ENCODE measurements at regions not wholly inside any gene's neighbourhood (a gene's known extent, or its start where the extent isn't known, plus 50 kb on each side); places are given as distances from the start of the nearest gene placed in this dataset.
"Not testable (repeated sequence)": the region's sequence is repeated elsewhere in the genome, so short reads cannot be mapped to it uniquely, and the experiment has no call there.

DNA sequence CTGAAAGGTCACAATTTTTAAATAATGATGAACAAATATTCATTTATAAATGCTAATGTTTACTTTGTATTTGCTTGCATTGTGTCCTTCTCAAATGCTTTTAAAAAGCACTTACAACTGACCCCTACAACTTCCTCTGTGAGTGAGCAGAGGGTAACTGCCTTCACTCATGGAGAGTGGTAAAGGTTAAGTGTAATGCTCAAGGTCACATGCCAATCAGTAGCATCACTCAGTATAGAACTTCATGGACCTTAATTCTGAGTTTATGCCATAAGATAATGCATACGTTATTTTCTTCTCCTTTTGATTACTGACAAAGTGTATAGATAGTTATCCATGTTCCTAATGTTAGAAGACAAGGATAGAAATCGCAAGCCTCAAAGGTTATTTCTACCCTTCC, 91.8 kb upstream of the SERTAD2 start:
- DNase-seq, result no peak

DNA sequence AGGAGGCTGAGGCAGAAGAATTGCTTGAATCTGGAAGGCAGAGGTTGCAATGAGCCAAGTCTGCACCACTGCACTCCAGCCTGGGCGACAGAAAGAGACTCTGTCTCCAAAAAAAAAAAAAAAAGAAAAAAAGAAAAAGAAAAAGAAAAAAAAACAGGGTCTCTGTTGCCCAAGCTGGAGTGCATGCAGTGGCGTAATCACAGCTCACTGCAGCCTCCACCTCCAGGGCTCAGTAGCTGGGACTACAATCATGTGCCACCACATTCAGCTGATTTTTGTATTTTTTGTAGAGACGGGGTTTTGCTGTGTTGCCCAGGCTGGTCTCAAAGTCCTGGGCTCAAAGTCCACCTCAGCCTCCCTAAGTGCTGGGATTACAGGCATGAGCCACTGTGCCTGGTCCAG, 94.0 kb upstream of the SERTAD2 start:
- DNase-seq, result not testable (repeated sequence)

DNA sequence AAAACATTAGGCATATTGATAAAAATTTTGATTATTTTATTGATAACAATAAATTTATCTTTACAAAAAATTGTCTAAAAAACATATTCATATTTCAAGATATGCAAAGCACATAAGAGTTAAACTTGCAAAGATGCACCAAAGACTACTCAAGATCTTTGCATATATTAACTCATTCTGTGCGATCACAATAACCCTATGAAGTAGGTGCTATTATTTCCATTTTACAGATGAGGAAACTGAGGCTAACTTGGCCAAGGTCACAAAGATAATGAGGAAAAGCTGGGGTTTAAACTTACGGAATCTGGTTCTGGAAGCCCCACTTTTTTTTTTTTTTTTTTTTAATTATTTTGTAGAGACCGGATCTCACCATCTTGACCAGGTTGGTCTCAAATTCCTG, 94.4 kb upstream of the SERTAD2 start:
- DNase-seq, result no peak

DNA sequence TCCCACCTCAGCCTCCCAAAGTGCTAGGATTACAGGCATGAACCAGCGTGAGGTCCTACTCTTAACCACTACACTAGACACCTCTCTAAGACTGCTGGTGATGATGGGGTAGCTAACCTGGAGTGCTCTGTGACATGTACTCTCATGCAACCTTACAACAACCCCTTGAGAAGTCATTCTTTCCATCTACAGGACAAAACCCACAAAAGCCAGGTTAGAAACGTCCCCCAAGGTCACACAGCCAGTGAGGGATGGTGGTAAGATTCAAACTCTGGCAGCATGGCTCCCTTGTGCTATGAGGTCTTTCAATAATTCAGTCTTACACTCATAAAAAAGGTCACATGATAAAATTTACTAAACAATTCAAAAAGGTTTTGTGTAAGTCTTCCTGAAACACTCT, 94.8 kb upstream of the SERTAD2 start:
- no peak for DNase-seq

DNA sequence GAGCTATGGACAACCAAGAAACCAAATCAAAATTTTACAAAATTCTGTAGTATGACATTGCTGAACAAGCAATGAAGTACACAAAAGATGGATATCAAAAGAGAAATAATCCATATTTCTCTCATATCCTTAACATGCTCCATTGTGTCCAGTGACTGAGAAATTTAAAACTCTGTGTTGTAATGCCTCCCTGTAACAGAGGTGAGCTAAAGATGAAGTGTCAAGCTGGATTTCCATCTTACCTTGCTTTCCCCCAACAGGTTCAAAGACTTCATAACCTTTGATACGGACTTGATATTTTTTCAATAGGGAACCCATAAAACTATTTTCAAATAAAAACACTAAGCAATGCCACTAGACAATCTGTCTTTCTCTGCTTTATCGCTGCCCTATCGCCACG, 95.7 kb upstream of the SERTAD2 start:
- DNase-seq, result no peak

DNA sequence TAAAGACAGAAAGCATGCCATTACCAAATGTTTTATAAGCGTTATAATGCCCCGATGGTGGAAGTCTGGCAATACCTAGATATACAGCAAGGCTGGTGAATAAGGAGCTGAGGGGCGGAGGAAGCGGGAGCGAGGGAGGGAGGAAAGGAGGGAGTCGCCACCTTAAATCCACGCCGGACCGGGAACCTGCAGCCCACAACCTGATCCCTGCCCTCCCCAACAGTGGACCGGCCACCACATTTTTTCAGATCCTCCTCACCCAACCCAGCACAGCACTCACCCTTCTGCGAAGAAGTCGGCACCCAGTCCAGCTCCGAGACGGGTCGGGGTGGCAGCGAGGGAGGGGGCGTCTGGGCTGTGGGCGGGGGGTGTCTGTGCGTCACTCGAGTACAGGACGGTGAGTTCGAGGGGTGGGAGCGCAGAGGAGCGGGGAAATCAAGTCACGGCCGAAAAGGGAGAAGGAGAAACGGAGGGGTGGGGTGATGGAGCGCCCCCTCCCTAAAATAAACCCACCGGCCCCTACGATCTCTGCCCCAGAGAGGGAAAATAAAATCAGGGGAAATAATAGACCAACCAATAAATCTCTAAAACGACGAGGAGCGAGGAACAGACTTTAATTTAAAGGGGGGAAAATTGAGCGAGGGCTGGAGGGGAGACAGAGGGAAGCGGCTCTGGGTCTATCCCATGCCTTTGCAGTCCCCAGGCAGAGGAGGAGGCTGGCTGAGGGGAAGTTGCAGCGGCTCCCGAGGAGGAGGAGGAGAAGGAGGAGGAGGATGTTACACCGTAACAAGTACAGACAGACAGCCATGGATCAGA, 96.5 kb upstream of the SERTAD2 start:
- DNase-seq, result peak; percentile 24

DNA sequence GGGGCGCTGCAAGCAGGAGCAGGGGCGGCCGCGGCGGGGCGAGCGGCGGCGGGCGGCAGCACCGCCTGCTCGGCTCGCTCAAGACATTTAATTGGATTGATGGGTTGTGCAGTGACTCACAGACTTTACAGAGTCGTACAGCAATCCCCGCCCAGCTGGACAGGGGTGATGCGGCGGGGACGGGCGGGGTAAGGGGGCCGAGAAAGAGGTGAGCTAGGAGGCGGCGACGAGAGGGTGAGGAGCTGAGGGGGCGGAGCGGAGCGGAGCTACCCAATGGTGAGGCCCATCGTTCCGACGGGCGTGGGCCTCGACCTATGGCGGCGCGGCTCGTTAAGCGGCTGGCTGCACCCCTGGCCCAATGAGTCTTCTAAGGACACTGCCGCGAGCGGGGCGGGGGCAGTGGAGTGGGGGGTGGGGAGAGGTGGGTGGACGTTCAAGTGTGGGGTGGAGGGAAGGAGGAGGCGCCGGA, 97.1 kb upstream of the SERTAD2 start:
- DNase-seq, result peak; percentile 98

DNA sequence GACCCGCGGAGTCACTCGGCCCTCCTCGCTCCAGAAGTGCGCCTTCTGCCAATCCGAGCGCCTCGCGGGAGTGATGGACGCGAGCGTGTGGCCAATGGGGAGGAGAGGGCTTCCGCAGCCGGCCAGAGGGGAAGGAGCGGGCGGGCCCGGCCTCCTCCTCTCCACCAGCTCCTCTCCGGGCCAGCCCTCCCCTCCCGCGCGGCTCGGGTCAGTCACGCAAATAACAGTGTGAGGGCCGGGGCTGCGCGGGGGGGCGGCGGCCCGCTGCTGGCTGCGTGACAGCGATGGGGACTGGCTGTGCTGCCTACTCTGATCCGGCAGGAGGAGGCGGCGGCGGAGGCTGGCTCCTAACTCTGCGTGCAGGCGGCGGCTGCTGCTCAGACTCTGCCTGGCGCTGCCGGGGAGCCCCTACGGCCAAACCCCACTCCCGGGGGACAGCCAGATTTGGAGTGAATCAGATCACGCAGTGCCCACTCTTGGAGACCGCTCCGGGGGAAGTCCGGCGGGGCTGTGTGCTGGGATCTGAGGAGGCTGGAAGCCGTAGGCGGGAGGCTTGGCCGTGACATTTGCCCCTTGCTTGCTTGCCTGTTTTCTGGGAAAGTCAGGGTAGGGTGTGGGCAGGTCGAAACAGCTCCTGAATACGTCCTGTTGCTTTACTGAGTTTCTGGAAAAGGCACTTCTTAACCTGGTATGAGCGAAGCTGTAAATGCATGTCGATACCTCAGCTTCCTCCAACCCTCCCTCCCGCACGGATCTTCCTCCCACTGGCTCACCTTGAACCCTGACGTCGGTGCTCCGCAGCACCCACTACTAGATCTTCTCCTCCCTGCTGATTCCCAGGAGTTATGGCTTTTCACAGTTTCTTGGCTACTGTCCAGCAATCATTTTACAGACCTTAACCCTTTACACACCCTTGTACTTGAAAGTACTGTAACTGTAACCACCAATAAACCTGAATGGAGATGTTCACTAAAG, 97.9 kb upstream of the SERTAD2 start:
- DNase-seq, result peak; percentile 25

DNA sequence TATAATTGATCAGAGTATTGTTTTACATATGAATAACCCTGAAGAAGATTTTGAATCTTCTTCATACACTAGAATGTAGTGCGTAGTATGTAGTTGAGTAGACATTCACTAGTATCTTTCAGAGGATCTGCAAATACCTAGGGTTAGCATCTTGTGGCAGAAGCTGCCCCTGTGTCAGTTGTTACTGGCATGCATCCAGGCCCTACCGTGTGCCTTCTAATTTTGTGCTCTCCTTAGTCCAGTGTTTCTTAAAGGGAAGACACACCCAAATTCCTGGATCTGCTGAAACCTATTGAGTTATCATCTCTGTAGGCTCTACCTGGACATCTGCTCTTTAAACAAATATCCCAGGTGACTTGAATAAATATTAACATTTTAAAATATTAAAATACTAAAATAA, 99.7 kb upstream of the SERTAD2 start:
- DNase-seq, result no peak

DNA sequence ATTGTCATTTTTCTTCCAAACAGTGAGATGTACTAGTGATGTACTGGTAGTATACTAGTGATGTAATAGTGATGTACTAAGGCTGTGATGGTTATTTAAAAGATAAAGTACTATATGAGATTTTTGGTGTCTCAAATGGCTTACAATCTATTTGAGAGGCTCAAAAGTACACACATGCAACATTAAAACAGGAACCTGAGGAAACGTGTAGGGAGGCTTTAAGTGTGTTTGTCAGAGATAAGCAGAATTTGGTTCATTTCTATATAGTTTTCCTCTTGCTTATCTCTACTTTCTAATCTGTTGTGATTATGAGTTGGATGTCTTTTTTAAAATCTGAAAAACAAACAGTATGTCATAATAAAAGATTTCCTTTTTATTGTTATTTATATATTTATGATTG, 100.9 kb upstream of the SERTAD2 start:
- no peak for DNase-seq

DNA sequence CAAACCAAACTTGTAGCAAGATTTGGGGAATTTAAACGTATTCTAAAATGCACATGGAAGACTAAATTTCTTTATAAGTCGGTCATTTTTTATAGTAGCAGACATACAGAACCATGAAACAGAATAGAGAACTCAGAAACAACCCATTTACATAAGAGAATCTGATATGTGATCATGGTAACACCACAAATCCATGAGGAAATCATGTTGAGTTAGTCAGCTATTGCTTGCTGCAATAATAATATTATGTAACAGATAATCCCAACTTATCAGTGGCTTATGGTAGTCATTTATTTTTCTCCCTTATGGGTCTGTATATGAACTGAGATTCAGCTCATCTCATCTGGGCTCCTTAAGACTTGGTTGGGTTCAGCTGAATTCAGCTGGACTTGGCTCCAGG, 103.4 kb upstream of the SERTAD2 start:
- no peak for DNase-seq

DNA sequence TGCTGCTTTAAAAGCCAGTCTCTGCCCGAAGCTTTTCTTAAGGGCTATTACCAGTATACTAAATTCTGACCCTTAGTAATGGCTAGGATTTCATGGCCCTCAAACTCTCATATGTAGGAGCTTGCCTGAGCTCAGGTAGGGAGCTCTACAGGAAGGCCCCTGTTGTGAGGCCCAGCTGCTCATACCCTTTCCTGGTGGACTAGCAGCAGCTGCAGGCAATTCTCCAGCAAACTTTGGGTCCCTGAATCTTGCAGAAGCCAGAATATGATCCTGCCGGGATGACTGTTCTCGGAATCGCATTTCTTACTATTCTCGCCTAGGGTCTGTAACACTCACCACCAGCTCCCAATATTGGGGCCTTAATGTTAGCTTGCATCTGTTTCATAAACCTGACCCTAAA, 106.4 kb upstream of the SERTAD2 start:
- no peak for DNase-seq

DNA sequence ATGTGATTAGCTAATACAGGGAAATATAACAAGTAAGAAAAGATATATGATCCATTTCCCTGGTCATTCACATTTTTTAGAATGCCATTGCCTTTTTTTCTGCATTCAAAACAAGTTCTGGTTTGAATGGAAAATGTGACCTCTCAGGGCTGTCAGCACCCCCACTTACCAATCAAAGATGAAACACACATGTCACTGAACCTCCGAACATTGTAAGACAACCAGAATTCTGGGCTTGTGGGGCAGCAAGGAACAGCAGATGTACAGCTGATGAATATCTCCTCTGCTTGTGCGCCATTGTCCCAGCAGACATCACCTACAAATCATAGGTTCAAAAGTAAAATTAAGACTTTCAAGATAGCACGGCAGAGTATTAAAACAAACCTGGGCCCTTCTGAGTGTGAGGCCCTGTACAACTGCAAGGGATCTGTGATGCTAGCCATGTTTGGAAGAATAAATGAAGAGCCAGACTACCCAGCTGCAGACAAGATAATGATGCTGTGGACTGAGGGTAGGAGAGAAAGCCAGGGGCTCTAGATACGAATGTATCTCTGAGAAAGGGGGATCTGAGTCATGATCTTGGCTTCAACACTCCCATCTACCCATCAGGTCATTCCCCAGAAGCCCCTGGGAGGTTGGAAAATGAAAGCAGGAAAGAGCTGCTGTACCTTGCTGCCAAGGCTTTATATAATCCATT, 108.7 kb upstream of the SERTAD2 start:
- DNase-seq, result no peak

DNA sequence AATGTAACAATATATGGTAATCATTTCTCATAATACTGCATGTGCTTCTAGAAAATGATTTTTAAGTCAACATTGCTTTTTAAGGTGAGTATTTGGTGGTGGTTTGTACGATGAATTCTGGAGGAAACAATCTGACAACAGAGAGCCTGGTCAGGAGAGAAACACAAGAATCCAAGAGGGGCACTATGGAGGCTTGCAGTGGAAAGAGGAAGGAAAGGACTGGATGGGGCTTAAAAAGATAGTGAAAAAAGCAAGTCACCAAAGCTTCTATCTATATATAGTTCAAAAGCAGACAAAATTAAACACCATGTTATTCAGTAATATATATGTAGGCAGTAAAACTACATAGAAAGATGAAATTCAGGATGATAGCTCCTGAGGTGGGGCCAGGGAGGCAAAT, 109.4 kb upstream of the SERTAD2 start:
- no peak for DNase-seq

DNA sequence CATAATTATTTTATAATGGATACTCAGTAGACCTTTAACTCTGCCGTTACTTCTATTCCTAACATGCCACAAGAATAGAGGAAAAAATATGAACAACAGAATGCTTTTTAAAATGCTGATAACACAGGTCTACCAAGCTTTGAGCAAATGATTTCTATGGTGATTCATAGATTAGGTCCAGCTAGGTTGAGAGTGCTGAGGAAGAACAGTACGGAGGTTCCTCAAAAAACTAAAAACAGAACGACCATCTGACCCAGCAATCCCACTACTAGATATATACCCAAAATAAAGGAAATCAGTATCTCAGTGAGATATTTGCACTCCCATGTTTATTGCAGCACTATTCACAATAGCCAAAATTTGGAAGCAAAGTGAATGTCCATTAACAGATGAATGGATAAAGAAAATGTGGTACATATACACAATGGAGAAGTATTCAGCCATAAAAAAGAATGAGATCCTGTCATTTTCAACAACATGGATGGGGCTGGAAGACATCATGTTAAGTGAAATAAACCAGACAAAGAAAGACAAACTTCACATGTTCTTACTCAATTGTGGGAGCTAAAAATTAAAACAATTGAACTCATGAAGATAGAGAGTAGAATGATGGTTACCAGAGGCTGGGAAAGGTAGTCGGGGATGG, 111.6 kb upstream of the SERTAD2 start:
- no peak for DNase-seq

DNA sequence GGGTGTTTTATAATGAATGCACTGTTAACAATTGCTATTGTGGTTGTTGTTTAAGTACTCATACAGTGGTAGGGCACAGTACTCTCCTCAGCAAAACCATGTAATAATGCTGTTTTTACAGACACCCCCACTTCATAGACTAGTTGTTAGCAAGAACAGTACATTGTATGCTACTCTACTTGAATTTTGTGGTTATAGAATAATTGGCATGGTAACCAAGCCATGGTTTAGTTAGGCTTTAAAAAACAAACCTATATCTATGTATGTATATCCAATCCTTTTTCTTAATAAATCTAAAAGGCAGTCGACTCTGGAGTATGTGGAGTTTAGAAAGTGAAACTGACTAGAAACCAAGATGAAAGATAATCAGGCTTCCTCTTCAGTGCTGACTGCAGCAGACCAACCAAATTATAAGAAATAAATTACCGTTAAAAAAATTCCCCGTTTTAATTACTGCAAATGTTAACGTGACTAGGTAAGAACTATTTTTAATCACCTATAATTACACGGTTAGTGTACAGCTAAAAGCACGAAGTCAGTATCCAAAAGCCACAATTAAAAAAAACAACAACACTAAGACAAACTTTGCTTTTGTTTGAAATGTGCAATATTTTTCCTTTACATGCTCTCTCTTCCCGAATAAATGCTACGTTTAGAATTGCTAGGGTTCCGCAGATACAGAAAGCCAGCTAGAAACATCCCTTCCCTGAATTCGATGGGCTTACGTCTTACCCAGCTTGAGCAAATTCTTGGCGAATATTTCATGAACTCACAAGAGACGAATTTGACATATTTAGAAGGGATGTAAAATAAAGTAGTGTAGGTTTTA, 113.3 kb upstream of the SERTAD2 start:
- DNase-seq, result no peak

DNA sequence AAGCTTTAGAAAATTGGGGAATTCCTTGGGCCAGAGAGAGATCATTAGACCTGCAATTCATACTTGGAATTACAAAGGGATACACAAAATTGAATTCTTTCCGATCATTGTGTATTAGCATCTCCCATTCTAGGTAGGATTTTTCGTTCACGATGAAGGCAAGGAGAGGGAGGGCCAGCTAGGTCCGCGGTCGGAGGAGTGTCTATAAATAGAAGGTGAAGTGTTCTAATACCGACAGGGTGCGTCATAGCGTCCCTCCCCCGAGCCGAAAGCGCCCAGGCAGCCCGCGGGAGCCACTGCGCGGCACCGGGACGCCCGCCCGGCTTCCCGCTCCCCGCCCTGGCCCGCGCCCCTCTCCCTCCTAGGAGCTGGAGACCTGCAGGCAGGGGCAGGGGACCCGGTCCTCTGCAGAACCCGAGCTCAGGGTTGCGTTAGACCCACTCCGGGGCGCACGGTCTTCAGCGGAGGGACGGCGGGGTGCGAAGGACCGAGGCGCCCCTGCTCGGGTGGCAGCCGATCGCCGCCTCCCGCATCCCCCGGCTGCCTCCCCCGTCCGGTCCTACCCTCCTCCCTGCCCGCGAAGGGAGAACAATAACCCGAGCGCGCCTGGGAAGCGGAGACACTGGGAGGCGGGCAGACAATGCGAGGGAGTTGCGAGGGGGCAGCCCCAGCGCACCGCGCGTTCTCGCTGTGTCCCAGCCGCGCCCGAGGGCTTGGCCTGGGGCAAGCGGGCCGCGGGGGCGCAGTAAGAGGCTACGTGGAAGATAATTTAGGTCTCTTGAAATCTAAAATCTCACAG, 114.2 kb upstream of the SERTAD2 start:
- DNase-seq, result peak; percentile 58

DNA sequence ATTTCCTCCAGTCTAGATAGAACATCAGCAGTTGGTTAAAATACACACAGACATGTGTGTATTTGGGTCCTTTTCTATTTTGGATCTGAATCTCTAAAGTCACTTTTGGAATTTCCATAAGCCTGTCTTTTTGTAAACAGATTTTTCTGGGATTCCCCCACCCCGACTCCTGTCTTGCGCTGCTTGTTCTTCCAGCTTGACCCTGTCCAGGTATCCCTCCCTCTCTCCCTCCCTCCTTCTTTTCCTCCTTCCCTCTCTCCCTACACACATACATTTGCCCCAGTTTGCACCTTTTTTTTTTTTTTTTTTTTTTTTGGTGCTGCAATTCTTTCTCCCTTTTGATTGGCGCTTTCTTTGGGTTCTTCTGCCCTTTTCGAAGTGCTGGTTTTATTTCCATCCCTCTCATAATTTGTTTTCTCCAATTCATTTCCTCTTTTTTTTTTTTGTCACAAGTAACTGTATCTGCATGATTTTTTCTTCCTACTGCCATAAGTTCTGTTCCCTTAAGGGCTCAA, 114.8 kb upstream of the SERTAD2 start:
- DNase-seq, result no peak

DNA sequence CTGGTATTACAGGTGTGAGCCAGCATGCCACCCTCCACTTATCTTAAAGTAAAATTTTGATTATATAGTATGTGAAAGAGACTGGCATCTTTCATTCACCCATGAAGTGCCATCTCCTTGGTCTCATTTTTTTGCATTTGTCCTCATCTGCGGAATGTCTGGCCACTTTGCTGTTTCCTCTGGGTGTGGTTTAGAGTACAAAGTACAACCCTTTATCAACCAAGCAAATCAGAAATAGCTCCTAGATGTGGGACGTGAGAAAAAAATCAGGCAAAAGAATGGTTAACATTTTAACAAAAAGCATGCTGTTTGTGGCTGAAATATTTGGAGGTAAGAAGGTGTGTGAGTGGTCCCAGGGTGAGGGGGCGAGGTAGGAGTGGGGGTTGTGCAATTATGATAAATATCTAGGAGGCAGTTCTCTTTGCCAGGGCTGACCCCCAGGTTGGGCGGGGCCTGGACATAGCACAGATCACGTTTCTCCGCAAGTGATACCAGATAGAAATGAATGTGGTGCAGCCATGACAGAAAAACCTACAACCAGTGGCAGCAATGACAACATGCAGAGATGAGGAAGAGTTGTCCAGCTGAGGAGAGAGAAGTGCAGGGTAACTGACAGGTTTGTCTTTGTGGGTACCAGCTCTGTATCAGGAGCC, 115.8 kb upstream of the SERTAD2 start:
- DNase-seq, result no peak

DNA sequence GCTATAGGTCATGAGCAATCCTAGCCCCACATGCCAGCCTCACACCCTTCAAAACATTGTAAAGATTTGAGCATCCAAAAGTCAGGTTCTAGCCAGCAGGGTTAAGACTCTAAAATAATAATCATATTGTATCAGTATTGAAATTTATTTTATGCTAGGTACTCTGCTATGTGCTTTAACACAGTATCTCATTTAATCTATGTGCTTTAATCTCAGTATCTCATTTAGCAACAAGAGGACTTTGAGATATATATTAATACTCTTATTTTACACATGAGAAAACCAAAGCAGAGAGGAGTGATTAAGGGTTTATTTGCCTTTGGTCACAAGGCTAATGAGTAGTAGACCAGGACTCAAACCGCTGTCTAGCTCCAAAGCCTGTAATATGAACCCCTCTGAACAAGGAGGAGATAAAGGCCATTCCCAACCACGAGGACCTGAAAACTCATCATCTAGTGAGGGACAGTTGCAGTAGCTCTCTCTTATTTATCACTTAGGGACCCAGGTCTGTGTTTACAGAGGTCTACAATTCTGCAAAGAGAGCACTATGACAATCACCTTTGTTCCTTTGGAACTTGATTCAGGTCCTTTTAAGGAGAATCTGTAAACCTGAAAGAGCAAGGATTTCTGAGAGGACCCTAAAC, 116.5 kb upstream of the SERTAD2 start:
- no peak for DNase-seq

All from activated gamma-delta T cell treated with Interleukin-2 at 50 U/mL for 16 hours (primary cell).